ENCODE measurements at regions not wholly inside any gene's neighbourhood (a gene's known extent, or its start where the extent isn't known, plus 50 kb on each side); places are given as distances from the start of the nearest gene placed in this dataset.

DNA sequence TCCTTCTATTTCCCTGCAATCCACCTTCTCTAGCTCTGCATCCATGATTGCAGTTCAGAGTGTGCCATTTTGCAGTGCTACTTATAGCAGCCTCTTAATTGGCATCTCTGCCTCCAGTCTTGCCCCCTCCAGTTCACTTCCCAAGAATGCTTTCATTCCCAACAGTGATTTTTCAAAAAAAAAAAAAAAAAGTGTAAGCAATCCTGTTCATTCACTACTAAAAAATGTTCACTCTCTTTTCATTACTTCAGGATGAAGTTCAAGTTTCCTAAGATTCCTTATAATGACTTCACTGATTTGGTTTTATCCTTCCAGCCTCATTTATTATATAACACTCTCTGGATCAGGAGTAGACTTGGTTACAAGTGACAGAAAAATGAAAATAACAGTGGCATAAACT, 124.7 kb upstream of the LNX1 start:
- intact Hi-C loops (cut with DNase I) = no loop called here
- ATAC-seq (no peak), DNase-seq (no peak)

DNA sequence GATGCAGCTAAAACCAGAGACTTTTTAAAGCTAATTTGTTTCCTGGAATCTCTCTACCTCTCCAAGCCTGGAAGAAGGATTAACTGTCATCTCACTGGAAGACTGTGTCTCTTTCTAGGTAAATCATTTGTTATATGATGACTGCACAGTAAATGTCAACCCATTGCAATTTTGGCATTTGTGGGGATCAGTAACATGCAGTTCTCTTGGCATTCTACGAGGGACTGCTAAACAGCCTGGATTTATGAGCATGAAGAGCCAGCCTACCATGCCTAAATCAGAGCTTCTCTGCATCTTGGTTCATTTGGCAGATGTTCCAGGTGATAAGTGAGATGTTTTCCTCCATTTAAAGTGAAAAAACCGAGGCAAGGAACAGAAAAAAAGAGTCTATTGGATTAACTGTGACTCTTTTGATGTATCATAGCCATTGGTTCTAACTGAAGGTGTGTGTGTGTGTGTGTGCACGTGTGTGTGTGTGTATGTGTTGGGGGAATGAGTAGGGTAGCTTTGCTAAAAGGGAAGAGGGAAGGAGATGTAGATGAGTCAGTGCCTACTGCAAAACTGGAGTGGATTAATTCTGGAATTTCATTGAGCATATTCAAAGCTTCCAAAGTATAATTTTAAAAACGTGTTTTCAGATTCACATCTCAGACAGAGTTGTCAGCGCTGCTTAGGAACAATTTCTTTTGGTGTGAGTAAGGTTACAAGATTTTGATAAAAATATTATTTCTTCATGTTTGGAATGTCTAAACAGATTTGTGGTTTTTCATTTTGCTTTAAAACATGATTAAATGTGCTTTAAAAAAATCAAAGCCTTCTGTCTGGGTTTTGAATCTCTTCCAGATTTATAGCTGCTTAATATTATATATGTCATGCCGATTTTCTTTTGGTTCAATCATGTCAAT, 123.2 kb upstream of the LNX1 start:
- H3K36me3 ChIP-seq = no peaks in the 10 kb centered on the region
- no peaks in the 10 kb centered on the region for H3K9me3 ChIP-seq
- no peak overlapping the region for H3K27ac ChIP-seq
- intact Hi-C loops (cut with DNase I) = no loop called here
- no peaks in the 10 kb centered on the region for H3K27me3 ChIP-seq
- peaks cover 0 to 11% of the 10 kb centered on the region in 2 donors for H3K4me1 ChIP-seq
- DNase-seq (no peak), ATAC-seq (no peak)
- TF ChIP-seq, protein P1, sequence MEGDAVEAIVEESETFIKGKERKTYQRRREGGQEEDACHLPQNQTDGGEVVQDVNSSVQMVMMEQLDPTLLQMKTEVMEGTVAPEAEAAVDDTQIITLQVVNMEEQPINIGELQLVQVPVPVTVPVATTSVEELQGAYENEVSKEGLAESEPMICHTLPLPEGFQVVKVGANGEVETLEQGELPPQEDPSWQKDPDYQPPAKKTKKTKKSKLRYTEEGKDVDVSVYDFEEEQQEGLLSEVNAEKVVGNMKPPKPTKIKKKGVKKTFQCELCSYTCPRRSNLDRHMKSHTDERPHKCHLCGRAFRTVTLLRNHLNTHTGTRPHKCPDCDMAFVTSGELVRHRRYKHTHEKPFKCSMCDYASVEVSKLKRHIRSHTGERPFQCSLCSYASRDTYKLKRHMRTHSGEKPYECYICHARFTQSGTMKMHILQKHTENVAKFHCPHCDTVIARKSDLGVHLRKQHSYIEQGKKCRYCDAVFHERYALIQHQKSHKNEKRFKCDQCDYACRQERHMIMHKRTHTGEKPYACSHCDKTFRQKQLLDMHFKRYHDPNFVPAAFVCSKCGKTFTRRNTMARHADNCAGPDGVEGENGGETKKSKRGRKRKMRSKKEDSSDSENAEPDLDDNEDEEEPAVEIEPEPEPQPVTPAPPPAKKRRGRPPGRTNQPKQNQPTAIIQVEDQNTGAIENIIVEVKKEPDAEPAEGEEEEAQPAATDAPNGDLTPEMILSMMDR (IDR thresholded peaks at IDR 0.05) = no peak
- no peak overlapping the region for H3K4me3 ChIP-seq

More for the DNA sequence above, 124.7 kb upstream of the LNX1 start:
- peak overlapping the region in 1 of 2 donors; percentile 20 for H3K27ac ChIP-seq
- TF ChIP-seq, protein P1 (IDR thresholded peaks at IDR 0.05) = no peak
- H3K9me3 ChIP-seq = no peaks in the 10 kb centered on the region
- H3K27me3 ChIP-seq = no peaks in the 10 kb centered on the region
- no peaks in the 10 kb centered on the region for H3K36me3 ChIP-seq
- H3K4me1 ChIP-seq = peaks cover 0 to 11% of the 10 kb centered on the region in 2 donors
- no peak overlapping the region for H3K4me3 ChIP-seq

DNA sequence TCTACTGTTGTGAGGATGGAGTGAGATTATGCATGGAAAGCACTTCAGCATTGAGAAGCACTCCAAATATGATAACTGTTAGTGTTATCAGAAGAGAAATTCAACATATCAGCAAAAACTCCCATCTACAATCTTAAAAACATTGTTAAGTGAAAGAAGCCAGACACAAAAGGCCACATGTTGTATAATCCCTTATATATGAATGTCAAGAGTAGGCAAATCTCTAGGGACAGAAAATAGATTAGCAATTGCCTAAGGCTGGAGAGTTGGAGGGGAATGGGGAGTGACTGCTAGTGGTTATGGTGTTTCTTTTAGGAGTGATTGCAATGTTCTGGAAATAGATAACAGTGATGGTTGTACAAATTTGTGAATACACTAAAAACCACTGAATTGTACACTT, 122.5 kb upstream of the LNX1 start:
- DNase-seq (no peak), ATAC-seq (no peak)
- TF ChIP-seq, protein P1 (IDR thresholded peaks at IDR 0.05) = no peak
- intact Hi-C loops (cut with DNase I) = no loop called here
- no peak overlapping the region for H3K27ac ChIP-seq
- H3K4me3 ChIP-seq = no peak overlapping the region
- peaks cover 0 to 11% of the 10 kb centered on the region in 2 donors for H3K4me1 ChIP-seq
- no peaks in the 10 kb centered on the region for H3K27me3 ChIP-seq
- H3K9me3 ChIP-seq = no peaks in the 10 kb centered on the region
- H3K36me3 ChIP-seq = no peaks in the 10 kb centered on the region

DNA sequence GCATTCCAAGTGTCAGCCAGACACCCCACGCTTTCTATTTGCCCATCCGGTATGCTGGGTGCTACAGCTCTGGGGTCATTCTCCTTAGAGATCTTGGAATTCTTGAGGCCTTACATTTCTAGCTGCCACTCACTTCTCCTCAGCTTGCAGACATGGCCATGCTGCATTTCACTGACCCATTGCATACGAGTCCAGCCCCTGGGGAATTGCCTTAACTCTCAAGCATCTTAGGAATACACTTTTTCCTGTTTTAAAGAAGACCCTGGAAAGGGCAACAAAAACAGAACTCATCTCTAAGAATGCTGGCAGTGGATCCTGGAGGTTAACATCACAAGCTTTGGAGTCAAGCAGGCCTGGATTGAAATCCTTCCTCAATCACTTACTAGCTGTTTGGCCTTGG, 122.0 kb upstream of the LNX1 start:
- no peak for ATAC-seq
- Histone ChIP-seq H3K27me3 (no peaks in the 10 kb centered on the region), H3K4me1 (peaks cover 0 to 11% of the 10 kb centered on the region in 2 donors), H3K9me3 (no peaks in the 10 kb centered on the region), H3K27ac (no peak overlapping the region), H3K4me3 (no peak overlapping the region), H3K36me3 (no peaks in the 10 kb centered on the region)
- DNase-seq = no peak
- intact Hi-C loops (cut with DNase I) = no loop called here
- TF ChIP-seq, protein P1 (IDR thresholded peaks at IDR 0.05) = no peak

DNA sequence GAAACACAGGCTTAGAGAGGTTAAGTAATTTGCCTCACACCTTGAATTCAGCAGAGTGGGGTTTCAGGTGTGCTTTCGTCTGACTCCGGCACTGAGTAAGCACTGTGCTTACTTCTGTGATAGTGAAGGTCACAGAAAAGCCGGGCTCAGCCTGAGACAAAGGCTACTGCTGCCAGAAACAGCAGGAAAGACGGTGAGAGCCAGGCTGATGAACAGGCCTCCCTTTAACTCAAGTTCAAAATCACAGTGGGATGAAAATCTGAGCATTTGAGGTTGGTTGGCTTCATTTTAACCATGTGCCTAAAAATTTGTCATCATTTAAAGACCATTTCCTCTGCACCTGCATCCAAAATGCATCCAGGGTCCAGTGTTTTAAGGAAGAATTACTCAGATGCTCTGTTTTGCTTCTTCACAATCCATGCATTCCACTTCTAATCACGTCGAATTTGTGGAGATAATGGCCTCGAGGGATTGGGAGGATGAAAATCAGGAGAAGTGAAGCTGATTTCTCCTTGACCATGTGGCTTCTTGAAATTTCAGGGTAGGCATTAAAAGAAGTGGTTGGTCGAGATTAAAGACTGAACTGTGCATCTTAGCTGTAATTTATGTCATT, 121.2 kb upstream of the LNX1 start:
- intact Hi-C loops (cut with DNase I) = no loop called here
- DNase-seq = no peak
- Histone ChIP-seq H3K9me3 (no peaks in the 10 kb centered on the region), H3K27me3 (no peaks in the 10 kb centered on the region), H3K36me3 (no peaks in the 10 kb centered on the region), H3K4me1 (peaks cover 0 to 11% of the 10 kb centered on the region in 2 donors), H3K27ac (no peak overlapping the region), H3K4me3 (no peak overlapping the region)
- TF ChIP-seq, protein P1 (IDR thresholded peaks at IDR 0.05) = no peak
- ATAC-seq = no peak

Measured in left lung (tissue), 4 donors.